Fibroblast of skin of abdomen (primary cell): ENCODE measurements at regions not wholly inside any gene's neighbourhood (a gene's known extent, or its start where the extent isn't known, plus 50 kb on each side); places are given as distances from the start of the nearest gene placed in this dataset.
A peak's percentile ranks its signal among the peaks of the same experiment; 100 is the strongest.
"Not testable (repeated sequence)": the region's sequence is repeated elsewhere in the genome, so short reads cannot be mapped to it uniquely, and the experiment has no call there.

ENCODE experiments used
- DNase-seq: peaks from one replicate; pipeline ENCODE4 v3.0.0-alpha.2; 2013

DNA sequence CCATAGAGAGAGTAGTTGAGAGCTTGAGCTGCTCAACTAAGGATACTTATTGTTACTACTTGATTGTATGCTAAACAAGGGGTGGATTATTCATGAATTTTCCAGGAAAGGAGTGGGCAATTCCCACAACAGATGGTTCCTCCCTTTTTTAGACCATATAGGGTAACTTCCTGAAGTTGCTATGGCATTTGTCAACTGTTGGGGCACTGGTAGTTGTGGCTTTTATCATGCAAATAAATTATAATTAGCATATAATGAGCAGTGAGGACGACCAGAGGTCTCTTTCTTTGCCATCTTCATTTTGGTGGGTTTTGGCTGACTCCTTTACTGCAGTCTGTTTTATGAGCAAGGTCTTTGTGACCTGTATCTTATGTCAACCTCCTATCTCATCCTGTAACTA is 1403.5 kb upstream of the PABPC4L start:
- no peak for DNase-seq

DNA sequence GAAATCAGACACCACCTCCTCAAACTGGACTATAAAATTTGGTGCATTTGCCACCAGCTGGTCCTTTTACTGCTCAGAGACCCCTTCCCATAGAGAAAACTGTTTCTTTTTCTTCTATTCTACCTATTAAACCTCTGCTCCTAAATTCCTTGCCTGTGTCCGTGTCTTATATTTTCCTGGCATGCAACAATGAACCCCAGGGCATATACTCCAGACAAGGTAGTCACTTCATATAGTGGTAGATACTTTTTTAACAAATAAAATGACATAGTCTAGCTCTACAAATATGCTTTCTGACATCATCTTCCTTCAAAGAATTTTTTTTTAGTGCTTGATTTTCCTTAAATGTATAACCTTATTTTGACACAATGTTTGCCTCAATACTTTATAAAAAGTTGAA is 1402.9 kb upstream of the PABPC4L start:
- no peak for DNase-seq

DNA sequence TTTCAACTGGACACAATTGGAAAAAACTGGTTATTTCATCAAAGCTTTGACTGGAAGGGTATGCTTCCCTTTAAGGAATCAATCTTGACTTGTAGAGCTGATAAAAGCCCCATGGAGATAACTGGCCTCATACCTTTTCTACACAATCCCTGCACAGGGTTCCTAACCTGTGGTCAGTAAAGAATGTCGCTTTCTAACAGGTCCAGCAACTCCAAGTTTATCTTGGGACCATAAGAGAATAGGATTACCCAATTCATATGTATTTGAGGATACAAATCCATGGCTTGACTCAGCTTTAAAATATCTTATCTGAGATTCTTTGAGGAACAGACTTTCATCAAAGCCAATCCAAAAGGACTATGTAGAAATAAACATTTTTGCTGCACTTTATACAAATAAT is 1399.8 kb upstream of the PABPC4L start:
- no peak for DNase-seq

DNA sequence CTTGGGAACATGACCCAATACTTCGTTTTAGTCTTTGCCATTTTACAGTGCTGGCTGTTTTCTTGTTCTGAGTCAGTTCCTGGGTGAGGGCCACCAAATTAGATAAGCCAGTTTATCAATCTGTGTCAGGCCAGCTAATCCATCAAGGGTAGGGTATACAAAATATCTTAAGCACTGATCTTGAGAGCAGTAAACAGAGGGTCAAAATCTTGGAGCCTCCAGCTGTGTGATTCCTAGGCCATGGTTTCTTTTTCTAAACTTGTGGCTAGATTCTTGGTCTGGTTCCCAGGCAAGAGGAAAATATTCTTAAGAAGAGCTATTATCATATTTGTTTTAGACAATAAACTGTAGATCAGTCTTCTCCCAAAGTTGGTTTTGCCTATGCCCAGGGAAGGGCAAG is 1396.6 kb upstream of the PABPC4L start:
- DNase-seq, result no peak

DNA sequence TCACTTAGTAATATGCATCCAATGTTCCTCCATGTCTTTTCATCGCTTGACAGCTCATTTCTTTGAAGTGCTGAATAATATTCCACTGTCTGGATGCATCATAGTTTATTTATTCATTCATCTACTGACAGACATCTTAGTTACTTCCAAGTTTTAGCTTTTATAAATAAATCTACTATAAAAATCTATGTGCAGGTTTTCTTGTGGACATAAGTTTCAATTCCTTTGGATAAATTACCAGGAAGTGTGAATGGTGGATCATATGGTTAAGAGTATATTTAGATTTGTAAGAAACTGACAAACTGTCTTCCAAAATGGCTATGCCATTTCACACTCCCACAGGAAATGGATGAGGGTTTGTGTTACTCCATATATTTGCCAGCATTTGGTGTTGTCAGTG is 1392.9 kb upstream of the PABPC4L start:
- DNase-seq, result no peak

DNA sequence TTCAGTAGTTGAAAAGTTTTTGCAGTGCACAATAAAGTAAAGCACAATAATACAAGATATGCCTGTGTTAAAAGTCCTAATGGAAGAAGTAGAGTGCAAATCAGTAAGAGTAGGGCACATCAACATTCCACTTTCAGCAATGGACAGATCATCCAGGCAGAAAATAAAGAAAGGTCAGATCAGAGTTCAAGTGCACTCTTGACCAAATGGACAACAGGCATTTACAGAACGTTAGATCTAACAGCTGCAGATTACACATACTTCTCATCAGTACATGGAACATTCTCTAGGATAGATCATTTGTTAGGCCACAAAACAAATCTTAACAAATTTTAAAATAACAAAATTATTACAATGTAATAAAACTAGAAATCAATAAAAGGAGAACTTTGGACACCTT is 1373.5 kb upstream of the PABPC4L start:
- no peak for DNase-seq

DNA sequence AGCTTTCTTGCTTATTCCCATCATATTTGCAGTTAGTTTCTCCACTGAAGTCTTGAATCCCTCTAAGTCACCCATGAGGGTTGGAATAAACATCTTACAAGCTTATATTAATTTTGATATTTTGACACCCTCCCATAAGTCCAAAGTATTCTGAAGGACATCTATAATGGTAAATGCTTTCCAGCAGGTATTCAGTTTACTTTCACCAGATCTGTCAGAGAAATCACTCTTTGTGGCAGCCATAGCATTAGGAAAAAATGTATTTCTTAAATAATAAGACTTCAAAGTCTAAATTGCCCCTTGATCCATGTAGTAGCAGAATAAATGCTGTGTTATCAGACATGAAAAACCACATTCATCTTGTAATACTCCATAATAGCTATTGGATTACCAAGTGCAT is 1371.7 kb upstream of the PABPC4L start:
- no peak for DNase-seq

DNA sequence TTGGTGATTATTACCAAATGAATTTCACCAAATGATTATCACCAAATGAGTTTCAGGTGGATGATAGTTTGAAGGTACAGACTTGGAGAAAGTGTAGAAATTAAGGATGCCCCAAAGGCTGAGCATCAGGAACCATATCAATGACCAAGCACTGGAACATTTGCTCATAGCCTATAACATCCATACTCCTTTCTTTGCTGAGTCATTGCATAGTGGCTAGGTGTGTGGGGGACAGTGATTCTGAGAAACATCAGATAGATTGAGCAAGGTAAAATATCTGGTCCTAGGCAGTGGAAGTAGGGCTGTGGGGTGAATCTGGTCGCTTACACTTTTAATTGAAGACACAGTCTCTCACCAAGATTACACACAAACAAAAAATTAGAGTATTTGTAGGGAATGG is 1362.5 kb upstream of the PABPC4L start:
- no peak for DNase-seq

DNA sequence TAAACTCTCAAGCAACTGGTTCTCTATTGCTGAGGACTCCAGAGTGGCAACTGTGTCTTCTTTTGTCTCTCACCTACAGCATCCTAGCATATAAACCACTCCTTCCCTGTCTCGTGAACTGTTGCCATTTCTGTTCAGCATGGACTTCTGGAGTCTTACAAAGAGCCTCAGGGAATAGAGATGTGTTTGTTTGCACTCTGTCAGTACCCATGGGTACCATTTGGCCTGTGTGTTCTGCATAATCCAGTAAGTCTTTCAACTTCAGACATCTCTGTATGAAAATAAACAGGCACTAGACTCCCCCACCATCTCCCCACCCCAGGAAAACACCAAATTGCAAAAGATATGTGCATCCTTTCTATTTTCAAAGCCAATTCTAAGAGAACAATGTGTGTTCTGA is 1351.6 kb upstream of the PABPC4L start:
- DNase-seq, result no peak

DNA sequence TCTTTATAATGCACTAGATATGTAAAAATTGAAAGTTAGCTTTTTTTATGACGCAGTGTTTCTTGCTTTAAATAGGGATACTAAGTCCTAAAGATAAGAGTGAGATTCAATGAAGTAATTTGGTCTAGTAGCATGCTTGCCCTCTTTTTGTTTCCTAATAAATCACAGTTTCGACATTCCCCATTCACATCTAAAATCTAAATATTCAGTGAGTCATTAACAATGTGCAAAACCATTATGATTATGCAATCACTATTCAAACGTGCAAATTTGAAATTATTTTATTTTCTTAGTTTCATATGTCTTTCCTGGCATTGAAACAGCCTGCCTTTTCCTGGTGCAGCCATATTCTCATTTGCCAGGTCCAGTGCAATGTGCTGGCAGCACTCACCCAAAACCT is 1350.5 kb upstream of the PABPC4L start:
- DNase-seq, result peak; percentile 1

DNA sequence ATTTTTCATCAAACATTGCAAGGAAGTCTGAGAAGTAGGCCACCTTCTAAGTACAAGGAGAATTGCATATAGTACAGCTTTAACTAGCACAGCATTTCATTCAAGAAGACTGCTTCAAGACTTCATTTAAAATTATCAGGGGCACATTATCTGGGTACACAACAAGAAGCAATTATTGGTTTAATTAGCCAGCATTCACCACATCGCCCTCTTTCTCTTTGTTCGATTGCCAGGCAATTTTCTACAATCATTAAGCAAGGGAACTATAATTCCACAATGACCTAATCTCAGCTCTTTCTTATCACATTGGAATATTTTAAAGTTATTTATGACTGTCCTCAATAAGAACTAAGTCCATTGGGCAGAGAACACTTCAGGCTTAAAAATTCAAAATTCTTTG is 1347.1 kb upstream of the PABPC4L start:
- no peak for DNase-seq

DNA sequence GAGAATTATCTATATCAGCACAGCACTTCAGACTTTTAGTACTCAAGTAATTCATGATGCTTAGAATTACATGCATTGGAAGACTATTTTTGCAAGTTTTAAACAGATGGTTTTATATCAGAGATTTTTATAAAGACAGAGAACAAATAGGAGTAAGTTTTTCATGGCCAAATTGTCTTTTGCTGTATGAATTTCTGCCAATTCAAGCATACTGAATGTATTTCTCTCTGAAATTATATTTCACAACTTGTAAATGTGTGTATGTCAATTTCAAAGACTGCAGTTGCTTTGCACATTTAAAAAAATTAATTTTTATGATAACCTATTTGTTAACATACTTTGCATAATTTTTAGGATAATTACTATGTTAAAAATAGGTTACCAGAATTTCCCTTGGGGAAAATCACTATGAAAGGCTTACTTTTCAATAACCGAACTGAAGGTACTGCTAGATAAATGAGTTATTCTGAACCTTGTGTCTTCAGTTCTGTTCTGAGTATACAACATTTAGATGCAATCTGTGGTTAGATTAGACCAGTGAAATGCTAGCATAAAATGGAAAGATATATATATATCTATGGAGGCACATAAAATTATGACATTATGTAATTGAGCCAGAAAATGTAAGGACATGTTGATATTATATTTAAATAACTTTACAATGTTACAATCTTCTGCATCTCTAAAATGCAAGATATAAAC is 1344.2 kb upstream of the PABPC4L start:
- no peak for DNase-seq

DNA sequence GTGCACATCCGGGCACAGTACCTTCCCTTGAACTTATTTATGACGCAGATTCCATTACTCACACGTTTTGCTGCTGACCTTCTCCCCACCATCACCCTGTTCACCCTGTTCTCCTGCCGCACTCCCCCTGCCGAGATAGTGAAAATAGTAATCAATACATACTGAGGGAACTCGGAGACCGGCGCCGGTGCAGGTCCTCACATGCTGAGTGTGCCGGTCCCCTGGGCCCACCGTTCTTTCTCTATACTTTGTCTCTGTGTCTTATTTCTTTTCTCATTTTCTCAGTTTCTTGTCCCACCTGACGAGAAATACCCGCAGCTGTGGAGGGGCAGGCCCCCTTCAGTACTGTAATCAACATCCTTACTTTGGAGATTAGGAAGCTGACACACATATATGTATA is 1337.1 kb upstream of the PABPC4L start:
- DNase-seq, result no peak

DNA sequence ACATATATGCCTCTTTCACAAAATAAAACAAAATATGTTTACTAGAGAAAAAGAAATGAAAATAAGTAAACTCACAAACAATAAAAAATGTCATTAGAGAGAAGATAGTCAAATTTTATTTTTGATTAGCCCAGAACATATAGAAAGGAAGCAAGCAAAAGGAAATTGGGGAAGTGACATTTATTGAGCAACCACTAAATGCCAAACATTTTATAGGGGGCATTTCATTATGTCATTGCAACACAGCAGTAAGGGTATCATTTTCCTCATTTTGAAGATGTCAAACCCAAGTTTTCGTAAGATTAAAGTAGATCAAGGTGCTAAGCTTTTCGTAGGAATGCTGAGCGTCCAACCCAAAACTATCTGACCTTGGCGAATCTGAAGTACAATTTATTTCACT is 1331.5 kb upstream of the PABPC4L start:
- no peak for DNase-seq

DNA sequence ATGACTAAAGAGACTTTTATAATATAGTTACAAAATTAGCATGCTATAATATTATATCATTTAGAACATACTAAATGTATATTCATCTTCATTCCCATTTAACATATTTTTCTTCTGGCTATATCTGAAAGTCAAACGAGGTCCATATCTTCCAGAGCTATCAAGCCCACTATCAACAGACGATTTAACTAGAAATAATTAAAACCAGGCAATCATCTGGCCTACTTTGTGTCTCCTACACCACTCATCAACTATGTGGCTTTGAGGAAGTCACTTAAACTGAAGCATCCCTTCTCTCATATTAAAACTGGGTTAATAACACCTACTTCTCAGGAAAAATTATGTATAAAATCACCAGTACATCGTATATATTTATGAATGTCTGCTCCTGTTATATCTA is 1330.5 kb upstream of the PABPC4L start:
- no peak for DNase-seq

DNA sequence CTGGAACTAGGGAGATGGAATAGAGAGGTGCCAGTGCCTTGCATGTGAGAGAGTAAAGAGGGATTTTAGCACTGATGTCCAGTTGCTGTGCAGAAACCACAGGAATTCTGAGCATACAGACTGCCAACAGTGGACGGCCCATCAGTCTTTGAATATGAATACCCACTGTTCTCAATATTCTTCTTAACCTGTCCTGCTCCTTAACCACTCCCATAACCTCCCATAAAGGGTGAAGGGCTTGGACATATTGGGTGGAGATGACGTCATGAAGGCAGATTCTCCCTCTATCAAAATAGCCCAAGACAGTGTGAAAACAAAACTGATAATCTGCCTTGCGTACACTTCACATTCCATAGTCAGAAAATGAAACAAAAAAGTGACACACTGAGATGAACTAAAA is 1313.7 kb upstream of the PABPC4L start:
- no peak for DNase-seq

DNA sequence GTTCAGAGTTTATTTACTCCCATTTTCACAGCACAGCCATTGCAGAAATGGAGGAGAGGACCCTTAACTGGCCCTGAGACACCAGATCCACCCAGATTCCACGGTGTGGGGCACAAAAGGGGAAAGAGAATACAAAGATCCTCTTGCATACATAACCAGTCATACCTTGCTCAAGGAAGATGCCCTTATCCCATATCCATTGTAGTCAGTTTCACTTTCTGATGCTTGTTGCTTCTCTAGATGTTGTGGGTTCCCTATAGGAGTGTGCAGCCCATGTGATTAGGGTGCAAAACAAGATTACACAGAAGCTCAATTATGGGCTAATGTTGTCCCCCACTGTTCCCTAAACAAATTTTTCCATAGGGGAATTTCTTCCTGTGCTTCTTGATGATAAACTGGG is 1309.0 kb upstream of the PABPC4L start:
- no peak for DNase-seq

DNA sequence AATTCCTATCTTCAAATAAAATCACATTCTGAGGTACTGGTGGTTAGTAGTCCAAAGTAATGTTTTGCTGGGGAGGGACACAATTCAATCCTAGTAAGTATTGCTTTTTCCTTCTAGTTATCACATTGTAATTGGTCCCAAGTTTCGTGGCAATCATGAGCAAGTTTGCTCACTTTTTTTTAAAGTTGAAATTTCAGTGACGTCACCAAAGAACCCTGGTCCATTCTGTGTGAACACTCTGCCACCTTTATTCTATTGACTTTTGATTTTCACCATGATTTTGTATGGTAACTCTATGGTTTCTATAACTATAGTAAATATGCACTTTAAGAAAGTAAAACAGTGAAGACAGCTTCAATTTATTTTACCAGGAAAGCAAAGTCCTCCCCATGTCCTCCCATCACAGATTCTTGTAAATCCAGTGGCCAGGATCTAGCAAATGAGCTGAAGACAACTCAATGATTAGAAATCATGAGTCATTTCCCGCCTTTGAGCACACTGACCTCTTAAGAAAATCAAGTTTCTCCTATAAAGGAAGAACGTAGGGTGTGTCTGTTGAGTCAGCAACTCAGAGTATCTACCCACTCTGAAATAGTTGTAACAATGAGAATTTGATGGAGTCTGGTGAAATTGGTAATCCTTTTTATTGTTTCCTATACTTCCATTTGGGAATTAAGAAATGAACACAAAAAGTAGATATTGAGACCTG is 1306.6 kb upstream of the PABPC4L start:
- peak; percentile 62 for DNase-seq

DNA sequence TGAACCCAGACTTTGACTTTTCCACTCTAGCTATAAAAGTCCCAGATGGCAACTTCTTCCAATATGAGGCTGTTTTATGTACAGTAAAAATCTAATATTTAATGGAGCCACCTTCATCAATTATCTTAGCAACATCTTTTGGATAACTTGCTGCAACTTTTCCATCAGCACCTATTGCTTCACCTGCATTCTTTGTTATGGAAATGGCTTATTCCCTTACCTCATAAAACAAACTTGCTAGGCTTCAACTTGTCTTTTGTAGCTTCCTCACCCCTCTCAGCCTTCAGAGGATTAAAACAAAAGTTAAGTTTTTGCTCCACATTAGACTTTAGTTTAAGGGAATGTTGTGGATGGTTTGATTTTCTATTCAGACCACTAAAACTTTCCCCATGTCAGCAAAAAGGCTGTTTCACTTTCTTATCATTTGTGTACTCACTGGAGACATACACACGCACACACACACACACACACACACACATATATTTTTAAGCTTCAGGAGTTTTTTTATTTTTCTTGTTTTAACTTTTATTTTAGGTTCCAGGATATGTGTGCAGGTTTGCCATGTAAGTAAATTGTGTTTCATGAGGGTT is 1296.1 kb upstream of the PABPC4L start:
- DNase-seq, result no peak

DNA sequence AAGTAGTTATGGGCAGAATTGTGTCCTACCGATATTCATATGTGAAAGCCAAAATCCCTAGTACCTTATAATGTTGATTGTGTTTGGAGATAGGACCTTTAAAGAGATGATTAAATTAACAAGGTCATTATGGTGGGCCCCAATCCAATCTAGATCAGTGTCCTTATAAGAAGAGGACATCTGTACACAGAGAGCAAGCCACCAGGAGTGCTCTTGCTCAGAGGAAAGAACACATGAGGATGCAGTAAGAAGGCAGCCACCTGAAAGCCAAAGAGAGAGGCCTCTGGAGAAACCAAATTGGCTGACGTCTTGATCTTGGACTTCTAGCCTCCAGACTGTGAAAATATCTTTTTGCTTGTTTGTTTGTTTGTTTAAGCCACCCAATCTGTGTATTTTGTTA is 1290.8 kb upstream of the PABPC4L start:
- DNase-seq, result no peak

DNA sequence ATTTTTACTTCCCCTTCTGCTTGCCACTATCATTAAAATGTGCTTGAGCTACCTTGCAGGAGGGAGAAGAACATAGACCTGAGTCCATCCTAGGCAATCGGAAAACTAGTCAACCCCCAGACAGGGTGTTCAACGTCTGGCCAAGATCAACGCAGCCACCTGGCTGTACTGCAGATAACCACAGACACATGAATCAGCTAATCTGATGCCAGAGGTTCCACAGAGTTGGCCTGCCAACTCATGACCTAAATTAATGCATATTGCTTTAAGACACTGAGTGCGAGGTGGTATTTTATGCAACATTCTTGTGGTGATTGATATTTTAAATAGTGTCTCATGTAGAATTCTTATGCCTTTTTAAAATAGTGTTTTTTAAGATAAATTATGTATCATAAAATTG is 1283.8 kb upstream of the PABPC4L start:
- no peak for DNase-seq

DNA sequence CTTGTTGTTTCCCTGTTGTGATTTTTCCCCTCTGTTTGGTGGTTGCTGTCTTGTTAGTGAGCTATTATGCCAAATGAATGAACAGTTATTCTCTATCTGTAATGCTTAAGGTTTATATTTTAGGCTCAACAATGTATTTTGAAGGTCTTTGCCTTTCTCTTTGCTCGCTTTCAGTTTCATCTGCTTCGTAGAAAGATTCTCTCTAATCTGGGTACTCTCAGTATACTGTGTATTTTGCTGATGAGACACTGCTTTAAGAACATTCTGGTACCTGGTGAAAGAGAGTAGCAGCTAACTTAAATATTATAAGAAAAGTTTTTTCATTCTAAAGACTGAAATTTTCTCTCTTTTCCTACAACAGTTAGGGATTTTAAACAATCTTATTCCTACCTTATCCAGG is 1274.7 kb upstream of the PABPC4L start:
- DNase-seq, result no peak

DNA sequence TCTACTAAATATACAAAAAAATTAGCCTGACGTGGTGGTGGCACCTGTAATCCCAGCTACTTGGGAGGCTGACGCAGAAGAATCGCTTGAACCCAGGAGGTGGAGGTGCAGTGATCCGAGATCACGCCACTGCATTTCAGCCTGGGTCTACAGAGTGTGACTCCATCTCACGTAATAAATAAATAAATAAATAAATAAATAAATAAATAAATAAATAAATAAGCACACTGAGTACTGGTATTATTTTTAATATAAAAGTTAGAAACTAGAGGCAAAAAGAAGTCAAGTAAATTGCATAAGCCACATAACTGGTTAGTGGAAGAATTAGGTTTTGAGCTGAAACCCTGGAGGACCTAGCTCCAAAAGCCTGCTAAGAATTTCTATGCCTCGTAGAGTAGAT is 1262.7 kb upstream of the PABPC4L start:
- no peak for DNase-seq

DNA sequence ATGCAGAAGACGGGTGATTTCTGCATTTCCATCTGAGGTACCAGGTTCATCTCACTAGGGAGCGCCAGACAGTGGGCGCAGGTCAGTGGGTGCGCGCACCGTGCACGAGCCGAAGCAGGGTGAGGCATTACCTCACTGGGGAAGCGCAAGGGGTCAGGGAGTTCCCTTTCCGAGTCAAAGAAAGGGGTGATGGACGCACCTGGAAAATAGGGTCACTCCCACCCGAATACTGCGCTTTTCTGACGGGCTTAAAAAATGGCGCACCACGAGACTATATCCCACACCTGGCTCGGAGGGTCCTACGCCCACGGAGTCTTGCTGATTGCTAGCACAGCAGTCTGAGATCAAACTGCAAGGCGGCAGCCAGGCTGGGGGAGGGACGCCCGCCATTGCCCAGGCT is 1246.0 kb upstream of the PABPC4L start:
- DNase-seq, result not testable (repeated sequence)
